ENCODE measurements at regions not wholly inside any gene's neighbourhood (a gene's known extent, or its start where the extent isn't known, plus 50 kb on each side); places are given as distances from the start of the nearest gene placed in this dataset.

- TF ChIP-seq CTCF (IDR thresholded peaks at IDR 0.05; ENCODE audit: insufficient read depth, low read depth, low read length) (no peak), EZH2 (IDR thresholded peaks at IDR 0.05; ENCODE audit: insufficient read depth, low read length) (no peak)
- no peaks in the 10 kb centered on the region for H3K9me3 Mint-ChIP-seq (ENCODE audit: unreplicated experiment)
- DNase-seq (ENCODE audit: low read depth) (no peak), FAIRE-seq (no peak)
- no peak overlapping the region for H3K27ac ChIP-seq (ENCODE audit: low read depth, low read length)
- no peaks in the 10 kb centered on the region for H3K9me3 ChIP-seq (ENCODE audit: insufficient read depth, low read depth, low read length)
- peaks cover 15% of the 10 kb centered on the region for H3K4me1 ChIP-seq (ENCODE audit: insufficient read depth, low read length)
- H3K4me3 Mint-ChIP-seq (ENCODE audit: unreplicated experiment): no peak overlapping the region
- H4K20me1 ChIP-seq (ENCODE audit: insufficient read depth, low read length): no peaks in the 10 kb centered on the region
- no peak overlapping the region for H3K4me2 ChIP-seq (ENCODE audit: low read length)
- H3K36me3 Mint-ChIP-seq (ENCODE audit: low read depth, unreplicated experiment): no peaks in the 10 kb centered on the region
- H3K27me3 ChIP-seq (ENCODE audit: insufficient read depth, low read length): no peaks in the 10 kb centered on the region
- no peaks in the 10 kb centered on the region for H3K27me3 Mint-ChIP-seq (ENCODE audit: low read depth, unreplicated experiment)
- no peak overlapping the region for H3K4me3 ChIP-seq (ENCODE audit: insufficient read depth, low read depth, low read length)
- no peaks in the 10 kb centered on the region for H3K79me2 ChIP-seq (ENCODE audit: insufficient read depth, low read length)
- peaks cover 12% of the 10 kb centered on the region for H3K4me1 Mint-ChIP-seq (ENCODE audit: low read depth, unreplicated experiment)
- no peak overlapping the region for H2AFZ ChIP-seq (ENCODE audit: low read depth, low read length)
- no peak overlapping the region for H3K27ac Mint-ChIP-seq (ENCODE audit: unreplicated experiment)
- no peaks in the 10 kb centered on the region for H3K36me3 ChIP-seq (ENCODE audit: insufficient read depth, low read length)
- H3K9ac ChIP-seq (ENCODE audit: low read length): no peak overlapping the region
These were observed 84.6 kb upstream of the RNU6-1 start for GRCh38 chr15:67924359-67924974.

GRCh38 chr15:67925182-67925581, 85.3 kb upstream of the RNU6-1 start:
- H2AFZ ChIP-seq (ENCODE audit: low read depth, low read length): no peak overlapping the region
- Mint-ChIP-seq H3K9me3 (ENCODE audit: unreplicated experiment) (no peaks in the 10 kb centered on the region), H3K4me1 (ENCODE audit: low read depth, unreplicated experiment) (peaks cover 12% of the 10 kb centered on the region), H3K36me3 (ENCODE audit: low read depth, unreplicated experiment) (no peaks in the 10 kb centered on the region), H3K27me3 (ENCODE audit: low read depth, unreplicated experiment) (no peaks in the 10 kb centered on the region), H3K27ac (ENCODE audit: unreplicated experiment) (no peak overlapping the region), H3K4me3 (ENCODE audit: unreplicated experiment) (no peak overlapping the region)
- peaks cover 15% of the 10 kb centered on the region for H3K4me1 ChIP-seq (ENCODE audit: insufficient read depth, low read length)
- no peaks in the 10 kb centered on the region for H4K20me1 ChIP-seq (ENCODE audit: insufficient read depth, low read length)
- no peak overlapping the region for H3K4me3 ChIP-seq (ENCODE audit: insufficient read depth, low read depth, low read length)
- H3K79me2 ChIP-seq (ENCODE audit: insufficient read depth, low read length): no peaks in the 10 kb centered on the region
- H3K9ac ChIP-seq (ENCODE audit: low read length): no peak overlapping the region
- H3K9me3 ChIP-seq (ENCODE audit: insufficient read depth, low read depth, low read length): no peaks in the 10 kb centered on the region
- H3K36me3 ChIP-seq (ENCODE audit: insufficient read depth, low read length): no peaks in the 10 kb centered on the region
- H3K4me2 ChIP-seq (ENCODE audit: low read length): no peak overlapping the region
- no peak overlapping the region for H3K27ac ChIP-seq (ENCODE audit: low read depth, low read length)
- TF ChIP-seq CTCF (IDR thresholded peaks at IDR 0.05; ENCODE audit: insufficient read depth, low read depth, low read length): no peak
- TF ChIP-seq EZH2 (IDR thresholded peaks at IDR 0.05; ENCODE audit: insufficient read depth, low read length): no peak
- DNase-seq (ENCODE audit: low read depth) (no peak), FAIRE-seq (no peak)
- H3K27me3 ChIP-seq (ENCODE audit: insufficient read depth, low read length): no peaks in the 10 kb centered on the region

- H2AFZ ChIP-seq (ENCODE audit: low read depth, low read length): no peak overlapping the region
- no peaks in the 10 kb centered on the region for H3K79me2 ChIP-seq (ENCODE audit: insufficient read depth, low read length)
- H3K4me1 Mint-ChIP-seq (ENCODE audit: low read depth, unreplicated experiment): peaks cover 16% of the 10 kb centered on the region
- H3K27ac ChIP-seq (ENCODE audit: low read depth, low read length): peak overlapping the region; percentile 53
- peak; percentile 96 for DNase-seq (ENCODE audit: low read depth)
- H3K36me3 ChIP-seq (ENCODE audit: insufficient read depth, low read length): no peaks in the 10 kb centered on the region
- H3K4me1 ChIP-seq (ENCODE audit: insufficient read depth, low read length): peaks cover 15% of the 10 kb centered on the region
- H3K9me3 ChIP-seq (ENCODE audit: insufficient read depth, low read depth, low read length): no peaks in the 10 kb centered on the region
- no peaks in the 10 kb centered on the region for H3K27me3 ChIP-seq (ENCODE audit: insufficient read depth, low read length)
- peak overlapping the region; percentile 47 for H3K4me2 ChIP-seq (ENCODE audit: low read length)
- no peak for FAIRE-seq
- no peak overlapping the region for H3K4me3 ChIP-seq (ENCODE audit: insufficient read depth, low read depth, low read length)
- no peaks in the 10 kb centered on the region for H3K9me3 Mint-ChIP-seq (ENCODE audit: unreplicated experiment)
- TF ChIP-seq EZH2 (IDR thresholded peaks at IDR 0.05; ENCODE audit: insufficient read depth, low read length) (no peak), CTCF (IDR thresholded peaks at IDR 0.05; ENCODE audit: insufficient read depth, low read depth, low read length) (no peak)
- no peaks in the 10 kb centered on the region for H3K36me3 Mint-ChIP-seq (ENCODE audit: low read depth, unreplicated experiment)
- H3K27ac Mint-ChIP-seq (ENCODE audit: unreplicated experiment): peak overlapping the region; percentile 34
- no peak overlapping the region for H3K9ac ChIP-seq (ENCODE audit: low read length)
- H3K4me3 Mint-ChIP-seq (ENCODE audit: unreplicated experiment): no peak overlapping the region
- no peaks in the 10 kb centered on the region for H3K27me3 Mint-ChIP-seq (ENCODE audit: low read depth, unreplicated experiment)
- no peaks in the 10 kb centered on the region for H4K20me1 ChIP-seq (ENCODE audit: insufficient read depth, low read length)
These were observed 87.8 kb upstream of the RNU6-1 start for GRCh38 chr15:67927501-67928168.

Measured in astrocyte (in vitro differentiated cells and primary cell).